Liver (tissue), 3 donors: ENCODE measurements at regions not wholly inside any gene's neighbourhood (a gene's known extent, or its start where the extent isn't known, plus 50 kb on each side); places are given as distances from the start of the nearest gene placed in this dataset.
"Not testable (repeated sequence)": the region's sequence is repeated elsewhere in the genome, so short reads cannot be mapped to it uniquely, and the experiment has no call there.

Source experiments
- CTCF ChIP-seq: fragments of 150-350 bp; IDR thresholded peaks from 2 replicates; pipeline ENCODE4 v1.5.1; 2017; ENCODE audit warnings: improper control_type of control experiment, low read depth, low read length; ENCODE audit not compliant: missing input control
- EGR1 ChIP-seq, 2 donors: IDR thresholded peaks; 2 replicates each; pipeline ENCODE4 v1.6.1; 2016 to 2018; ENCODE audit warnings: antibody characterized with exemption in 2 of 2, low read depth in 2 of 2
- JUND ChIP-seq, 2 donors: IDR thresholded peaks; 2 replicates each; pipeline ENCODE4 v1.6.1; 2016; ENCODE audit warnings: antibody characterized with exemption in 2 of 2
- RAD21 ChIP-seq, 2 donors: IDR thresholded peaks; 2 replicates each; pipeline ENCODE4 v1.6.1; 2016; ENCODE audit warnings: antibody characterized with exemption in 2 of 2, mild to moderate bottlenecking in 2 of 2
- TAF1 ChIP-seq: conservative IDR thresholded peaks from 2 replicates; pipeline ENCODE4 v1.6.1; 2016; ENCODE audit warnings: antibody characterized with exemption, mild to moderate bottlenecking
- TF ChIP-seq, protein P1 (sequence below): IDR thresholded peaks from 2 replicates; pipeline ENCODE4 v1.6.1; 2016; ENCODE audit warnings: antibody characterized with exemption
- donor health status: healthy.
- donor health status: healthy.

- TF ChIP-seq CTCF; JUND (IDR thresholded peaks at IDR 0.05); RAD21 (IDR thresholded peaks at IDR 0.05); TAF1; EGR1 (IDR thresholded peaks at IDR 0.05; ENCODE audit: low read depth in 2 of 2): not testable (repeated sequence)
- TF ChIP-seq, protein P1, sequence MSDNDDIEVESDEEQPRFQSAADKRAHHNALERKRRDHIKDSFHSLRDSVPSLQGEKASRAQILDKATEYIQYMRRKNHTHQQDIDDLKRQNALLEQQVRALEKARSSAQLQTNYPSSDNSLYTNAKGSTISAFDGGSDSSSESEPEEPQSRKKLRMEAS, result not testable (repeated sequence)
Observed at GRCh38 chr19:37312531-37313334, 58.2 kb upstream of the ZNF527 start.
